ENCODE measurements at regions not wholly inside any gene's neighbourhood (a gene's known extent, or its start where the extent isn't known, plus 50 kb on each side); places are given as distances from the start of the nearest gene placed in this dataset.

GRCh38 chr9:121582641-121583040 lies 68.8 kb upstream of the DAB2IP start:
- H3K36me3 Mint-ChIP-seq (ENCODE audit: unreplicated experiment), result no peaks in the 10 kb centered on the region
- H3K4me1 Mint-ChIP-seq (ENCODE audit: low read depth, unreplicated experiment), result no peaks in the 10 kb centered on the region
- TF ChIP-seq CTCF (IDR thresholded peaks at IDR 0.05; ENCODE audit: partially characterized antibody, unreplicated experiment), result no peak
- H3K27me3 Mint-ChIP-seq (ENCODE audit: unreplicated experiment), result peaks cover 9% of the 10 kb centered on the region
- peaks cover 7% of the 10 kb centered on the region for H3K9me3 Mint-ChIP-seq (ENCODE audit: unreplicated experiment)
- no peak for DNase-seq
- H3K4me3 Mint-ChIP-seq (ENCODE audit: unreplicated experiment), result no peak overlapping the region
- H3K27ac Mint-ChIP-seq (ENCODE audit: unreplicated experiment), result no peak overlapping the region

GRCh38 chr9:121584421-121584820 lies 67.0 kb upstream of the DAB2IP start:
- no peak for TF ChIP-seq CTCF (IDR thresholded peaks at IDR 0.05; ENCODE audit: partially characterized antibody, unreplicated experiment)
- peaks cover 10% of the 10 kb centered on the region for H3K27me3 Mint-ChIP-seq (ENCODE audit: unreplicated experiment)
- no peaks in the 10 kb centered on the region for H3K4me1 Mint-ChIP-seq (ENCODE audit: low read depth, unreplicated experiment)
- no peak overlapping the region for H3K27ac Mint-ChIP-seq (ENCODE audit: unreplicated experiment)
- H3K9me3 Mint-ChIP-seq (ENCODE audit: unreplicated experiment), result peaks cover 4% of the 10 kb centered on the region
- no peak overlapping the region for H3K4me3 Mint-ChIP-seq (ENCODE audit: unreplicated experiment)
- no peaks in the 10 kb centered on the region for H3K36me3 Mint-ChIP-seq (ENCODE audit: unreplicated experiment)
- no peak for DNase-seq

GRCh38 chr9:121587863-121588262 lies 63.6 kb upstream of the DAB2IP start:
- H3K27ac Mint-ChIP-seq (ENCODE audit: unreplicated experiment), result no peak overlapping the region
- H3K4me1 Mint-ChIP-seq (ENCODE audit: low read depth, unreplicated experiment), result no peaks in the 10 kb centered on the region
- H3K4me3 Mint-ChIP-seq (ENCODE audit: unreplicated experiment), result no peak overlapping the region
- H3K27me3 Mint-ChIP-seq (ENCODE audit: unreplicated experiment), result peaks cover 3% of the 10 kb centered on the region
- peaks cover 4% of the 10 kb centered on the region for H3K9me3 Mint-ChIP-seq (ENCODE audit: unreplicated experiment)
- DNase-seq, result no peak
- H3K36me3 Mint-ChIP-seq (ENCODE audit: unreplicated experiment), result no peaks in the 10 kb centered on the region
- TF ChIP-seq CTCF (IDR thresholded peaks at IDR 0.05; ENCODE audit: partially characterized antibody, unreplicated experiment), result no peak

GRCh38 chr9:121589986-121590385 lies 61.4 kb upstream of the DAB2IP start:
- DNase-seq, result no peak
- TF ChIP-seq CTCF (IDR thresholded peaks at IDR 0.05; ENCODE audit: partially characterized antibody, unreplicated experiment), result no peak
- Mint-ChIP-seq H3K9me3 (ENCODE audit: unreplicated experiment) (peaks cover 4% of the 10 kb centered on the region), H3K27ac (ENCODE audit: unreplicated experiment) (no peak overlapping the region), H3K4me1 (ENCODE audit: low read depth, unreplicated experiment) (no peaks in the 10 kb centered on the region), H3K4me3 (ENCODE audit: unreplicated experiment) (no peak overlapping the region), H3K36me3 (ENCODE audit: unreplicated experiment) (no peaks in the 10 kb centered on the region), H3K27me3 (ENCODE audit: unreplicated experiment) (peaks cover 3% of the 10 kb centered on the region)

- DNase-seq, result no peak
- Mint-ChIP-seq H3K27ac (ENCODE audit: unreplicated experiment) (no peak overlapping the region), H3K4me1 (ENCODE audit: low read depth, unreplicated experiment) (no peaks in the 10 kb centered on the region), H3K36me3 (ENCODE audit: unreplicated experiment) (no peaks in the 10 kb centered on the region), H3K4me3 (ENCODE audit: unreplicated experiment) (no peak overlapping the region), H3K9me3 (ENCODE audit: unreplicated experiment) (peaks cover 6% of the 10 kb centered on the region), H3K27me3 (ENCODE audit: unreplicated experiment) (peaks cover 3% of the 10 kb centered on the region)
- TF ChIP-seq CTCF (IDR thresholded peaks at IDR 0.05; ENCODE audit: partially characterized antibody, unreplicated experiment), result no peak
Observed at GRCh38 chr9:121592265-121592664, 59.2 kb upstream of the DAB2IP start.

Data from glutamatergic neuron (in vitro differentiated cells).